ENCODE measurements at regions not wholly inside any gene's neighbourhood (a gene's known extent, or its start where the extent isn't known, plus 50 kb on each side); places are given as distances from the start of the nearest gene placed in this dataset.
"Not testable (repeated sequence)": the region's sequence is repeated elsewhere in the genome, so short reads cannot be mapped to it uniquely, and the experiment has no call there.

DNA sequence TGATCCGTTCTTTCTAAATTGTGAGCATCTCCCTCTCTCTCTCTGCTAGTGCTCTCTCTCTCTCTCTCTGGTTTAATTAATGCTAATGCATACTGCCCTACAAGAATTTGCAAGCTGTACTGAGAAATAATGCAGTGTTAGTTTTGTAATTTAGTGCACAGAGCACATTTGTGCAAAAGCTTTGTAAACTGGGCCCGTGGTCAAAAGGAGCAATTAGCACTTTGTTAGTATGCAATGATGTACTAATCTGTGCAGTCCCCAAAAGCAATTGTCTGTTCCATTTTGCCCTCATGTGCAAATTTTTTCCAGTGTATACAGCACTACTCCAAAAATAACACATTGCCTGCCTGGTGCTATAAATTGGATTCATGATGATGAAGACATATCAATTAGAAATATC, 184.6 kb upstream of the CMC1 start:
- peaks cover 21% of the 10 kb centered on the region for H3K27me3 Mint-ChIP-seq
- peaks cover 12% of the 10 kb centered on the region for H3K4me1 Mint-ChIP-seq (ENCODE audit: low read depth)
- DNase-seq: no peak
- intact Hi-C loops (cut with micrococcal nuclease): no loop called here
- no peak overlapping the region for H3K4me3 Mint-ChIP-seq
- H3K27ac Mint-ChIP-seq: no peak overlapping the region
- H3K36me3 Mint-ChIP-seq: no peaks in the 10 kb centered on the region
- CTCF ChIA-PET: no interaction called here
- POLR2A ChIA-PET: no interaction called here
- no peaks in the 10 kb centered on the region for H3K9me3 Mint-ChIP-seq

DNA sequence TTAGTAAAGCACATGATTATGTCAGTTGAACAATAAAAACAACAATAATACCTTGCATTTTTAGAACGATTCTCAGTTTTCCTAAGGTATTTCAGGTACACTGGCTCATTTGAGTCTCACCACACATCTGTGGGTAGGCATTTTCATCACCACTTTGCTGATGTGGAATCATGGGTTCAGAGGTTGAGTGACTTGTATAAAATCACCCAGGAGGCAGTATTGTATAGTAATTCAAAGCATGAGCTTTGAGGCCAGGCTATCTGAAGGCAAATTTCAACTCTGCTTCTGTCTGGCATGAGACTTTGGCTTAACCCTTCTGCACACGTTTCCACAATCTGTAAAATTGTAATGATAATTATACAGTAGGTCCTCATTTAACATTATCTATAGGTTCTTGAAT, 183.9 kb upstream of the CMC1 start:
- ChIA-PET CTCF (no interaction called here), POLR2A (no interaction called here)
- Mint-ChIP-seq H3K36me3 (no peaks in the 10 kb centered on the region), H3K4me3 (no peak overlapping the region), H3K9me3 (no peaks in the 10 kb centered on the region), H3K4me1 (ENCODE audit: low read depth) (peaks cover 8% of the 10 kb centered on the region), H3K27ac (no peak overlapping the region), H3K27me3 (peaks cover 21% of the 10 kb centered on the region)
- intact Hi-C loops (cut with micrococcal nuclease): no loop called here
- no peak for DNase-seq

DNA sequence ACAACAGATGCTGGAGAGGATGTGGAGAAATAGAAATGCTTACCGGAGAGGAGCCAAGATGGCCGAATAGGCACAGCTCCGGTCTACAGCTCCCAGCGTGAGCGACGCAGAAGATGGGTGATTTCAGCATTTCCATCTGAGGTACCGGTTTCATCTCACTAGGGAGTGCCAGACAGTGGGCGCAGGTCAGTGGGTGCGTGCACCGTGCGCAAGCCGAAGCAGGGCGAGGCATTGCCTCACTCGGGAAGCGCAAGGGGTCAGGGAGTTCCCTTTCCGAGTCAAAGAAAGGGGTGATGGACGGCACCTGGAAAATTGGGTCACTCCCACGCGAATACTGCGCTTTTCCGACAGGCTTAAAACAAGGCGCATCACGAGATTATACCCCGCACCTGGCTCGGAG, 182.2 kb upstream of the CMC1 start:
- H3K9me3 Mint-ChIP-seq, H3K27ac Mint-ChIP-seq, POLR2A ChIA-PET: not testable (repeated sequence)

DNA sequence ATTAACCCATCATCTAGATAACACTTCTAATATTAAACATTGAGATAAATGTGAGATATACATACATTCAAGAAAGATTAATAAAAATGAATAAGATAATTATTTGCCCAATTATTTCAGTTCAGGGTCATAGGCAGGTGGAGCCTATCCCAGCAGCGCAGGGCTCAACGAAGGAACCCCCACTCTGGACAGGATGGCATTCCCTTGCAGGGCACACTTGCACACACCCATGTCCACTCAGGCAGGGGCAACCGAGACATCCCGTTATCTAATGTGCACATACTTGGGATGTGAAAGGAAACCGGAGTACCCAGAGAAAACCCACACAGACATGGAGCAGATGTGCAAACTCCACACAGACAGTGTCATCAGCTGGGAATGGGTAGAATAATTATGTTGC, 175.4 kb upstream of the CMC1 start:
- H3K27me3 Mint-ChIP-seq: no peaks in the 10 kb centered on the region
- H3K27ac Mint-ChIP-seq: no peak overlapping the region
- H3K36me3 Mint-ChIP-seq: no peaks in the 10 kb centered on the region
- H3K4me1 Mint-ChIP-seq (ENCODE audit: low read depth): no peaks in the 10 kb centered on the region
- ChIA-PET CTCF (no interaction called here), POLR2A (no interaction called here)
- no peak for DNase-seq
- H3K9me3 Mint-ChIP-seq: peaks cover 13% of the 10 kb centered on the region
- intact Hi-C loops (cut with micrococcal nuclease): no loop called here
- no peak overlapping the region for H3K4me3 Mint-ChIP-seq

More for the DNA sequence above, 182.2 kb upstream of the CMC1 start:
- H3K4me1 Mint-ChIP-seq (ENCODE audit: low read depth); CTCF ChIA-PET; intact Hi-C loops (cut with micrococcal nuclease); DNase-seq; H3K4me3 Mint-ChIP-seq; H3K36me3 Mint-ChIP-seq: not testable (repeated sequence)
- H3K27me3 Mint-ChIP-seq: peaks cover 21% of the 10 kb centered on the region

DNA sequence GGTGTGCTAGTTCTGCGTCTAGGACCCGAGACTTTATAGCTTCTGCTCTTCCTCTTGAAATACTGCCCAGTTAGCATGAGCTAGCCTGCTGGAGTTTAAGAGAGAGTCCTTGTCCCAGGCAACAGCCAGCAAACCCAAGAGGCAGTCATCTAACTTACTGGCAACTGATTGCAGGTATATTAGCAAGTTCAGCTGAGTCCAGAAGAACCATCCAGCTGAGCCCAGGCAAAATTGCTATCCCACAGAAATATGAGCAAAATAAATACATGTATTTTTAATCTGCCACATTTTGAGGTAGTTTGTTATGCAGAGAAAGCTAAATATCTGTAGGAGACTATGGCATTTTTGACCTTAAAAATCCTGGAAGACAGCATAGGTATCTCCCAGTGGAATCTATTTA, 174.4 kb upstream of the CMC1 start:
- Mint-ChIP-seq H3K9me3 (peaks cover 13% of the 10 kb centered on the region), H3K27me3 (no peaks in the 10 kb centered on the region), H3K4me3 (no peak overlapping the region), H3K4me1 (ENCODE audit: low read depth) (no peaks in the 10 kb centered on the region), H3K36me3 (no peaks in the 10 kb centered on the region), H3K27ac (no peak overlapping the region)
- intact Hi-C loops (cut with micrococcal nuclease): no loop called here
- POLR2A ChIA-PET: no interaction called here
- CTCF ChIA-PET: interaction anchor here (0.6 kb wide), 1 partner anchor 241 kb away, joined by 3 read pairs; no protein-coding TSS in a partner anchor
- no peak for DNase-seq

DNA sequence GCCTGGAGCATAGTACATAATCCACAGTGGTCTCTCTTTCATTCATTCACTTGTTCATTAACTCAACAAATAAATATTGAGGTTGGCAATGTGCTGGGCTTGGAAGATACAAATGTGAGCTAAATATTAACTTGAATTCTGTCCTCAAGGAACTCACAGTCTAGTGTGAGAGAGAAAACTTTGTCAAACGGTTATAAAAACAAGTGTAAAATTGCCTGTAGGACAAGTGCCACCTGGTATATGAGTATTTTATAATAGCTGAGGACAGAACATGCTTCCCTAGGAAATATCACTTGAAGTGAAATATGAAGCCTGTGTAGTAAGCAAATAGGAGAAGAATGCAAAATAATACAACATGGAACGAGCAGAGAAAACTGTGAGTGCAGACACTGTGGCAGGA, 173.1 kb upstream of the CMC1 start:
- POLR2A ChIA-PET: no interaction called here
- Mint-ChIP-seq H3K4me1 (ENCODE audit: low read depth) (no peaks in the 10 kb centered on the region), H3K27ac (no peak overlapping the region), H3K4me3 (no peak overlapping the region), H3K36me3 (no peaks in the 10 kb centered on the region), H3K9me3 (peaks cover 13% of the 10 kb centered on the region), H3K27me3 (no peaks in the 10 kb centered on the region)
- intact Hi-C loops (cut with micrococcal nuclease): no loop called here
- CTCF ChIA-PET: no interaction called here
- no peak for DNase-seq

DNA sequence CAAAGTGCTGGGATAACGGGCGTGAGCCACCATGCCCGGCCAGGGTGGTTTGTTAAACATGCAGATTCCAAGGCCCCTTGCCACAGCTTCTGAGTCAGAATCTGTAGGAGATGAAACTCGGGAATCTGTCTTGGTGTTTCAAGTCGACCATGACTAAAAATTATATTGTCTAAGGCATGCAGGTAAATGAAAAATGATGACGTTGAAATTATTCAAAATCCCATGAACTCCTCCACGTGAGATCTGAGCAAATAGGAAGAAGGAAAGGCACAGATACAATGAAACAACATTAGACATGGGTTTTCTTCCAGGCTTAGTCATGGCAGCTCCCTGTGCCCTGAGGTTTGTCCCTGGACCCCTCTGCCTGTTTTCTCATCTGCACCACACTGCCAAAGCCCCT, 172.0 kb upstream of the CMC1 start:
- Mint-ChIP-seq H3K4me1 (ENCODE audit: low read depth) (no peaks in the 10 kb centered on the region), H3K27me3 (no peaks in the 10 kb centered on the region), H3K9me3 (peaks cover 13% of the 10 kb centered on the region), H3K4me3 (no peak overlapping the region), H3K36me3 (no peaks in the 10 kb centered on the region), H3K27ac (no peak overlapping the region)
- DNase-seq: no peak
- ChIA-PET CTCF (no interaction called here), POLR2A (no interaction called here)
- intact Hi-C loops (cut with micrococcal nuclease): no loop called here

DNA sequence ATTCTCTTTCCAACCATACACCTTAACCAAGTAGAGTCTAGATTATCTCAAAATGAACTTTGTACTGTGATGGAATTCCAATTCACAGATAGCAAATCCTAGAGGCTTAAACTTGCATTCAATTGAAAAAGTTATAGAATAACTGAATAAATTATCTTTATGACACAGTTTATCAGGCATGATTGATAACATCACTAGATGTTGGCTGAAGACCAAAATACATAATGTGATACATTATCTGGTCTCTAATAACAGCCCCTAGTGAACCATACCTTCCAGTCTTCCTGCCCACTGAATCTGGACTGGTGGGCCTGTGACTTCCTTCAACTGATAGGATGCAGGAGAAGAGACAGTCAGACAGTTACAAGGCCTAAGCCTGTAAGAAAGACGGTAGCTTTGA, 165.2 kb upstream of the CMC1 start:
- Mint-ChIP-seq H3K36me3 (no peaks in the 10 kb centered on the region), H3K27me3 (no peaks in the 10 kb centered on the region), H3K4me3 (no peak overlapping the region), H3K9me3 (no peaks in the 10 kb centered on the region), H3K27ac (no peak overlapping the region), H3K4me1 (ENCODE audit: low read depth) (no peaks in the 10 kb centered on the region)
- intact Hi-C loops (cut with micrococcal nuclease): no loop called here
- ChIA-PET CTCF (no interaction called here), POLR2A (no interaction called here)
- no peak for DNase-seq

DNA sequence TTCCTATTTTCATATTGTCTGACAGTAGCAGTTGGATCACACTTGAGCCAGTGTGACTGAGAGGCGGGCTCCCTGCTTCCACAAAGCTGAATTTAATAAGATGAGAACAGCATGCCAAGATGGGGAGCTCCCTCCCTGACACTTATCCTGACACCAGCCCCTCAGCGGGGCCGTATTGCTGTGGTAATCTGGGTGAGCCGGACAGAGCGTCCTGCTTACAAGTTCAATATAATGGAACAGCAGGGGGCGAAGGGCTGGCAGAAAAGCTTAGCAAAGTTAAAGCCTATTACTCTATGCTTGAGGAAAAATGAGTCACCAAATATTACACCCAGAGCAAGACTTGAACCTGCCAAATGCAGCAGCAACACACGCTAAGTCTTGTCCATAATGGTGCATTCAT, 163.8 kb upstream of the CMC1 start:
- ChIA-PET POLR2A (no interaction called here), CTCF (no interaction called here)
- no peaks in the 10 kb centered on the region for H3K9me3 Mint-ChIP-seq
- DNase-seq: no peak
- H3K36me3 Mint-ChIP-seq: no peaks in the 10 kb centered on the region
- H3K4me3 Mint-ChIP-seq: no peak overlapping the region
- no peaks in the 10 kb centered on the region for H3K27me3 Mint-ChIP-seq
- intact Hi-C loops (cut with micrococcal nuclease): no loop called here
- no peaks in the 10 kb centered on the region for H3K4me1 Mint-ChIP-seq (ENCODE audit: low read depth)
- no peak overlapping the region for H3K27ac Mint-ChIP-seq

DNA sequence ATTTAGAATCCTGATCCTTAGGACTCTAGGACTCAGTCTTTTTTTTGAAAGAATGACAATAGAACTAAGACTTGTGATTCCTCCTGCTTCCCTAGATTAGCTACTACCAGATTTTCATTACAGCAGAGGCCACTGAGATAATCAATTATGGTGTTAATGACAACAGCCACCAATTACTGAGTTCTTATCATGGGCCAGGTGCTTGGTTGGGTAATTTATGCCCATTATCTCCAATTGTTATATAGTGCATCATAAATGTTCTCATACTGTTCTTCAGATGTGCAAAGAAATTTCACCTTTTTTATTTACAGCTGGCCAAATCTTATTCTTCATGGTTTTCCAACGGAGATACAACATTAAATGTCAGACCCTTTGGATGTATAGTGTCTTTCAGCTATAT, 162.9 kb upstream of the CMC1 start:
- H3K27ac Mint-ChIP-seq: no peak overlapping the region
- no peak for DNase-seq
- intact Hi-C loops (cut with micrococcal nuclease): no loop called here
- ChIA-PET POLR2A (no interaction called here), CTCF (no interaction called here)
- no peaks in the 10 kb centered on the region for H3K9me3 Mint-ChIP-seq
- no peaks in the 10 kb centered on the region for H3K36me3 Mint-ChIP-seq
- H3K4me1 Mint-ChIP-seq (ENCODE audit: low read depth): no peaks in the 10 kb centered on the region
- no peaks in the 10 kb centered on the region for H3K27me3 Mint-ChIP-seq
- no peak overlapping the region for H3K4me3 Mint-ChIP-seq

DNA sequence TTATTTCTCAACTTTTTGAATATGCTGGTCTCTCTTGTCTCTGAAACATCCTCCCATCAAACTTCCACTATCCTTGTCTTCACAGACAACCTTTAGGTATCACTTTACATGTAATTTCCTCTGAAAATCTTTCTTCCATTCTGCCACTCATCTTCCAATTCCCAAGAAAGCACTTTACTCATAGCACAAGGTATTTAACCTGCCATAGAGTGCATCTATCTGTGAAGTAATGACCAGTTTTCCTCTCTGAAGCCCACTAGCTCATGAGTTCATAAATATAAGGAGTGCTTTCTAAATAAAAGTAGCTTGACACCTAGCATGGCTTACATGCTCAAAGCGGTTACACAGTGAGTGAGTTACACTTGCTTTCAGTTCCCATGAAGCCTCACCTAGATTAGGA, 160.7 kb upstream of the CMC1 start:
- ChIA-PET POLR2A (no interaction called here), CTCF (interaction anchor here (1.0 kb wide), 1 partner anchor 369 kb away, joined by 3 read pairs; no protein-coding TSS in a partner anchor)
- Mint-ChIP-seq H3K4me3 (no peak overlapping the region), H3K4me1 (ENCODE audit: low read depth) (no peaks in the 10 kb centered on the region), H3K27me3 (no peaks in the 10 kb centered on the region), H3K9me3 (no peaks in the 10 kb centered on the region), H3K36me3 (no peaks in the 10 kb centered on the region), H3K27ac (no peak overlapping the region)
- DNase-seq: no peak
- intact Hi-C loops (cut with micrococcal nuclease): no loop called here

DNA sequence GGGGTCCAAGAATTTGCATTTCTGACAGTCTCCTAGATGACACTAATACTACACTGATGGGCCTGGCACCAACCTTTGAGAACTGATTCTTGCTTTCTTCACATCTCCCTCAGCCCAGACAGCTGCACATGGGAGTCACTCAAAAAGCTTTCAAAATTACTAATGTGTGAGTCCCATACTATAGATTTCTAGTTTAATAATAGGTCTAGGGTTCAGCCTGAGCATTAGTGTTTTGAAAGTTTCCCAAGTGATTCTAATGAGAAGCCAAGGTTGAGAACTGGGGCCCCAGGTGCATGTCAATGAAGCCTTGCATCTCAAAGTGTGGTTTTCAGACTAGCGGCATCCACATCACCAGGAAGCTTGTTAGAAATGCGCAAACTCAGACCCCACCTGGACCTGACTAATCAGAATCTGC, 159.9 kb upstream of the CMC1 start:
- no peaks in the 10 kb centered on the region for H3K4me1 Mint-ChIP-seq (ENCODE audit: low read depth)
- intact Hi-C loops (cut with micrococcal nuclease): no loop called here
- no peaks in the 10 kb centered on the region for H3K27me3 Mint-ChIP-seq
- no peak for DNase-seq
- H3K36me3 Mint-ChIP-seq: no peaks in the 10 kb centered on the region
- H3K27ac Mint-ChIP-seq: no peak overlapping the region
- POLR2A ChIA-PET: no interaction called here
- no peaks in the 10 kb centered on the region for H3K9me3 Mint-ChIP-seq
- CTCF ChIA-PET: no interaction called here
- H3K4me3 Mint-ChIP-seq: no peak overlapping the region

DNA sequence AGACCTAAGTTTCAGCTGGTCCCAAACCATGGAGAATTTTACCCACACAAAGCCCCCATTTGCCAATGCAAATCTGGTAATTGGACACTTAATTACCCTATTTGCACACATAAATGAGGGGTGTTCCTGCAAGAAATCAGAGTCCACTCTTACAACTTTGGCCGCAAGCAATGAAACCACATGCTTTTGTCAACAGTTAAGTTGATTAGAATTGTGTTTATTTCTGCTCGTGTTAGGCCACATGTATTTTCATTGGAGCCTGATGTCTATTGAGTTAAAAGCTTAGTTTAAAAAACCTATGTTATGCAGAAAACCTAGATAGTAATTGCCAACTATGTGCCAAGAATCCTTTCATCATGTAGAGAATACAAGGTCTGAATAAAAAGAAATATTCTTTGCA, 153.8 kb upstream of the CMC1 start:
- Mint-ChIP-seq H3K4me1 (ENCODE audit: low read depth) (no peaks in the 10 kb centered on the region), H3K27me3 (no peaks in the 10 kb centered on the region), H3K36me3 (no peaks in the 10 kb centered on the region), H3K9me3 (no peaks in the 10 kb centered on the region), H3K27ac (no peak overlapping the region), H3K4me3 (no peak overlapping the region)
- POLR2A ChIA-PET: no interaction called here
- CTCF ChIA-PET: no interaction called here
- no peak for DNase-seq
- intact Hi-C loops (cut with micrococcal nuclease): no loop called here
